ENCODE measurements at regions not wholly inside any gene's neighbourhood (a gene's known extent, or its start where the extent isn't known, plus 50 kb on each side); places are given as distances from the start of the nearest gene placed in this dataset.
A peak's percentile ranks its signal among the peaks of the same experiment; 100 is the strongest.

- TF ChIP-seq CTCF (IDR thresholded peaks at IDR 0.05; ENCODE audit: low read length) (peak; percentile 43; the same call in 1 of the 2 replicates), EZH2 (IDR thresholded peaks at IDR 0.05; ENCODE audit: borderline replicate concordance, low read length) (no peak)
Observed at GRCh38 chr4:55736605-55737183, 82.9 kb upstream of the EXOC1L start.

Data from OCI-LY1 (cell line).